HG02610 (cell line): ENCODE measurements at regions not wholly inside any gene's neighbourhood (a gene's known extent, or its start where the extent isn't known, plus 50 kb on each side); places are given as distances from the start of the nearest gene placed in this dataset.

Source experiments
- ATAC-seq: cut with Tn5 transposase; IDR thresholded peaks from one replicate; pipeline ENCODE4 v1.9.1; 2021; ENCODE audit warnings: mild to moderate bottlenecking, moderate library complexity; ENCODE audit not compliant: unreplicated experiment

DNA sequence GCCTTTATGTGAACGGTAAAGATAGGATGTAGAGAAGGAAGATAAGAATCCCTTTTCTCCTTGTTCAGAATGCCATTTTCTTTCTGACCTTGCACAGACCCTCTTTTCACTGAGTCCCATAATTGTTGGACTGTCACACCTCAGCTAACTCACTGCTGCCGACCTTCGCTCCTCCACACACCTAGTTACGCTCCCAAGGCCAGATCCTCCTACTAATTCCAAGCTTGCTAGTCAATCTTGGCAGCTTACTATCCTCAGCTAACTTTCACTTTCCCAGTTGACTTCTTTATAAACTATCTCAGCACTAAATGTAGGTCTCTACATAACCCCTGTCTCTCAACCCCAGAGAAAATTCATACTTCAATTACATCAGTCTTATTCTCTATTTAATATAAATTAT is 471.8 kb upstream of the PRMT6 start:
- no peak for ATAC-seq

DNA sequence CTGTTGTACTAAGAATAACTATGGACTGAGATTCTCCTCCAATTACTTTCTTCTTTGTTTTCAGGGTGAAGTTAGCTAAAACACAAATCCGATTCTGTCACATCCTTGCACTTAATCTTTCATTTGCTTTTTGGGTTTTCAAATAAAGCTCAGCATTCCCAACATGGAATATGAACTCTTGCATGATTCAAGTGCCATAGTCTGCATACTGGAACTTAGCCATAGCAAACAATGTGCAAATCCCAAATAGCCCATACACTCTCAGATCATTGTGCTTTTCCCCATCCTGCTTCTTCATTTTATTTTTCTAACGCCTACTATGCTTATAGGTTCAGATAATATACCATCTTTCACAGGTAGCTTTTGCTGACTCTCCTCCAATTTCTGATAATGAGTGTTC is 455.8 kb upstream of the PRMT6 start:
- ATAC-seq: no peak

DNA sequence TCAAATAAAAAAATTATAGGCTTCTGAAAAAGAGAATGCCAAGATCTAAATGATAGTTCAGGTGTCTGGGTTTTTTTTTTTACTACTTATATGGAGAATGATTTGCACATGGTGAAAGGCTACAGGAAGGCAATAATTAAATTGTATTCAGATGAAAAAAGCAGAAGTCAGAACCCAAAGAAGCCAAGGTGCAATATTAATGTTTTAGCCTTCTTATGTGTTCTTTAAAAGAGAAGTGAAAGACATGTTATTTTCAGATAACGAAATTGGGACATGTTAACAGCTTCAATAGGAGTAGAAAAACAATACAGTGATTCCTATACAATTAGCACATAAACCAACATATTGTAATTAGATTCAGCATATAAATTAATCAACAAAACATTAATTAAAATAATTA is 452.9 kb upstream of the PRMT6 start:
- ATAC-seq: no peak

DNA sequence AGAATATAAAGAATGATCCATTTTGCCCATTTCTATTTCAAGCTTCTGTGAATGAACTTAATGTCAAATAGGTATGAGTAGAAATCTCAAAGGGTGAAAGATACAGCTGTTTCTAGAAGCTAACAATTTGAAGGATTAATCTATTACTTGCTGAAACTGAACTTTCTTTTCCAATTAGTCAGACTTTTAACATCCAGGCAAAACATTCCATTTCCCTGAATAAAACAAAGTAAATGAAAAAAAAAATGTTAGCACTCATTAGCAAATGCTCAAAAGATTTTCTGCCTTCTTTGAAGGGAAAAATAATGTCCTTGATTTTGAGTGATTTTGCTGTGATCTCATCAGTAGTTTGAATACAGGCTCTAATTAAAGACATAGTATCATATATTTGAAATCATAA is 447.6 kb upstream of the PRMT6 start:
- no peak for ATAC-seq

DNA sequence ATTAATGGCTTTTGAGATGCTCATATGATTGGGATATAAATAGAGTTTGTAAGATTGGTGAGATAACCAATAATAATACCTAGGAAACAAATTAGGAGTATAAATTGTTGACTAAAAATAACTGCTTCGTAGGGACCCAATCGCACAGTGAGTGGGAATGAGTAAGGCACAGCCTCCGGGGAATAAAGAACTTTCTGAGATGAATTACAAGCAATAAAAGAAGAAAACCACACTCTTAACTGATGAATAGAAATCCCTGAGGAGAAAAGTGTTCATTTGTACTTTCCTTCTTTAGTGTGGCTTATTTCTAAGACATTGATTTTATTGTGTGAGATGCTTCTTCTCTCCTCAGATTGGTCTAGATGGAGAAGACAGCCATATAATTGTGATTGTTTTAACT is 443.4 kb upstream of the PRMT6 start:
- ATAC-seq: no peak

DNA sequence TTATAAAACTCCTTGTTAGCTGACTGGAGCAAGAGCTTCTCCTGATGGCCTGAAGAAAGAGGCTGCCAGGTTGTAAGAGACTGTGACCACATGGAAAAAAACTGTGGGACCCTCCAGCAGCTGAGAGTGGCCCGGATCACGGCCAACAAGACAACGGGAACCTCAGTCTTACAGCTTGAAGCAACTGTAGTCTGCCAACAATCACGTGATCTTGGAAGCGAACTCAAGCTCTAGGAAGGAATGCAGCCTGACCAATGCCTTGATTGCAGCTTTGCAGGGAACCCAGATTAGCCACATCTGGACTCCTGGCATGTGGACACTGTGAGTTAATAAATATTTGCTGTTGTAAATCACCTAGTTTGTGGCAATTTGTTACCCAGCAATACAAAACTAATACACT is 442.6 kb upstream of the PRMT6 start:
- no peak for ATAC-seq

DNA sequence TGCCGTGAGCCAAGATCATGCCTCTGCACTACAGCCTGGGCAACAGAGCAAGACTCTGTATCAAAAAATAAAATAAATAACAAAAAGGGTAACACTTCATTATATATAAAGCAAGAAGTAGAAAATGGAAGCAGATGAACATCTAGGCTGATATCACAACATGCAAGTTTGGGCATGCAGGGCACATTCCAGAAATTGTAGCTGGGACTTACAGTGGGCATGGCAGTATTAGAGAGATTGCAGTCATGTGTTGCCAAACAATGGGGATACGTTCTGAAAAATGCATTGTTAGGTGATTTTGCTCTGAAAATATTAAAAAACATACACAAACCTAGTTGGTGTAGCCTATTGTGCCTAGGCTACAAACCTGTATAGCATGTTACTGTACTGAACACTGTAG is 441.0 kb upstream of the PRMT6 start:
- no peak for ATAC-seq

DNA sequence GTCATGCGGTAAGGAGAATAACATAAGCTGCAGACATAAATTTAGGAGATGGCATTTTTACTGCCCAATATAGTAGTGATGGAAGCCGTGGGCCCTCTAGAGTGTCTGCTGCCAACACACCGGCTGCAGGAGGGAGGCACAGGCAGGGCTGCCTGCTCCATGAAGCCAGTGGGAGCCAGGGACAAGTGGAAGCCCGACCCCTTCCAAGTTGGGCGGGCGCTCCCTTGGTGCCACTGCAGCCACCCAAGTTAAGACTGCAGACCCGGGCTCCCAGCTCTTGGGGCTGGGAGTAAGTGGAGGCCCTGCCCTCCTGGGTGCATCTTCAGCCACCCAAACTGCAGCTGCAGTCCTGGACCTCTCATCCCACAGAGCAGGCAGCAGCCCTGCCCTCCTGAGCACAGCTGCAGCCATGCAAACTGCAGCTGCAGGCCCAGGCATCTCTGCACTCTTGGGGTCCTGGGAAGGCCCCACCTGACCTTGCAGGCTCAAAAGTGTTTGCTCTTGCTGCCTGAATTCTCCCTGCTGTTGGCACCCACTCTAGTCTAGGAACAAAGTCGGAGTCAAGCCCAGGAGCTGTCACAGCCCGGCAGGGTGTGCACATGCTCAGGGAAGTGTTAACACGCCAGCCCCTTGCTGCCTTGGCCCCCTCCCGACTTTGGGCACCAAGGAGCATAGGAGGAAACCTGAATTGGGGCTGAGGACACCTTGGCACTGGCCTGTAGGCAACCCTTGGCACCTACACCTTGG is 437.2 kb upstream of the PRMT6 start:
- no peak for ATAC-seq

DNA sequence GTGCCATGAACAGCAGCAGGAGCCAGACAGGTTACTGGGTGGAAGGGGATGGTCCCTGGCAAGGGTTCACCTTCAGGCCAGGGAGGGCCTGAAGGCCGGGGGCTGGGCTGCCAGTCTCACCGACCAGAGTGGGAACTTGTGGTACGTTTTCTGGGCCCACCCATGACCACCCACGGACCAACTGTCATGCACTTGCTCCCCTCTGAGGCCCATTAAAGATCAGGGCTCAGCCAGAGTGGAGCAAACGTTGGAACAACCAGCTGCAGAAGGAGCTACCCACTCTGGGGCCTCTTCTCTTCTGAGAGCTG is 436.7 kb upstream of the PRMT6 start:
- no peak for ATAC-seq

DNA sequence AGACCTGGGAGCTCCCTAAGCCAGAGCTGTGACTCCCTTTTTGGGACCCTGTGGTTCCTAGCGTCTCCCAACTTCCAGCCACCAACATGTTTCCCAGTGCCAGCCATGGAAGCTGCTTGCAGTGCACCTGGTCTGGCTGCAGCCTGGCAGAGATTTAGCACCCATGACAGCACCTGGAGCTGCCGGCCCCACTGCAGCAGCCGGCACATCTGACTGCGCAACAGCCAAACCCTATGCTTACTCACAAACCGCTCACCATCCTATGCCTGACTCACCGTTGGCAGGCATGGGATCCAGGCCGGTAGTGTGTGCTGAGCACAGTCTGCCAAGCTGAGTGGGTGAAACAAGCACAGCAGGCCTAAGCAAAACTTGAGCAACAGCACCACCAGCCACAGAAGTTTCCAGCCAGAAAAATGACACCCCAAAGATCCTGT is 435.9 kb upstream of the PRMT6 start:
- ATAC-seq: no peak

DNA sequence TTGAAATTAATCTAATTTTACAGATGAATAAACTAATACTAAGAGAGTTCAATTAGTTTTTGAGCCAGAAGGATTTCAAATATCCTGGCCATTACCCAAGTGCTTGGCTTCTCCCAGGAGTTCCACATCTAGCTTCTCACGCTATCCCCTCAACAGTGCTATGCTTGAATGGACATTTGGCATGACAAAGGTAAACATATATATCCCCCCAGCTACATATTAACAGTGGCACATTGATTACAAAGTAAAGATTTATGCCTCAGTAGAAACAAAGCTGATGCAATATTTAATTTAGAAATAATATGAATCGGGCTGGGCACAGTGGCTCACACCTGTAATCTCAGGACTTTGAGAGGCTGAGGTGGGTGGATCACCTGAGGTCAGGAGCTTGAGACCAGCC is 434.6 kb upstream of the PRMT6 start:
- ATAC-seq: no peak

DNA sequence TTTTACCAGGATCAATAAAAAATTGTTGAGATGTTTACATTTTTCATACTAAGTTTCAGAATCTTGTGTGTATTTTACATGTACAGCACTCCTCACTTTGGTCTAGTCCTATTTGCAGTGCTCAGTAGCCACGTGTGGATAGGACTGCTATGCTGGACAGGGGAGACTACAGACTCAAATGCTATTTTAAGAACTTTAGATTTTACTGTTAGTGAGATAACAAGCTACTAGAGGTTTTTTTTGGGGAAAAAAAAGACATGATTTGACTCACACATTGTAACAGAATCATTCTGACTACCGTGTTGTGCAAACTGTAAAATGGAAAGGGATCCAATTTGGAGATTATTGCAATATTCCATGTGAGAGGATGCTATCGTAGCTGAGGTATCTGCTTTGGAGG is 418.9 kb upstream of the PRMT6 start:
- ATAC-seq: no peak

DNA sequence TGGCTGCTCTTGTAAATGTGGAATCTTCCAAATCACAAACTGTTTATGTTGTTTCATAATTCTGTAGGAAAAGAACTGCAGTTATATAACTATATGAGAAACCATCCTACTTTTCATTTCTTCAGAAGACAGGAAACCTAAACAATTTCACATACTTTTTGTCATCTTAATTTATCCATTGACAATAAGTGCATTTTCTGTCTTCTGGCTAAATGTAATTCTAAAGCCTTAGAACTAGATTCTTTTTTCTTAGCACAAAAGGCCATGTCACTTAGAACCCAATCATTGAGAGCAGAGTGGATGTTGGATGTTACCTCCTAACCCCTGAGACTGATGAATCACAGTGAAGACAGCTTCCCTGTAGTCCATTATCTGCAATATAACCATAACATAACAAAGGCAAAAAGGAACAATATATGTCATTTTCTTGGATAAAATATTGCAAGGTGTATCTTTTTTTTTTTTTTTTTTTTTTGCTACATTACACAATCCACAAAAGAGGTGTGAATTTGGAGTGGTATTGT is 410.2 kb upstream of the PRMT6 start:
- no peak for ATAC-seq

DNA sequence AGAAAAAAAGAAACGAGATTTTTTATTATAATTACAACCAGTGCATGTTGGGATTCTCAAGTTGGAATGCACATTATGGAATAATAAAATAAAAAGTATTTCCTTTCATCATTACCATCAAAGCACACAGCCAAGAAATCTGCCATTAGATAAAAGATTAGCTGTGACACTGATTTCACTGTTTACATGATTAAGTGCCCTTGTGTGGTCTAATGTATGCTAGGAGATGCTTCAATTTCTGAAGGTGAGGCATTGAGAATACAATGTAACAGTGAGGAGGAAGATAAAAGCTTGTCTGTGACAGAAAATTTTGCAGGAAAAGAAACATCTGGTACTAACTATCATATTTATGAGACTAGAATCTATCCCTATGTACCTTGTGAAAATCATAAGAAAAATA is 409.7 kb upstream of the PRMT6 start:
- no peak for ATAC-seq

DNA sequence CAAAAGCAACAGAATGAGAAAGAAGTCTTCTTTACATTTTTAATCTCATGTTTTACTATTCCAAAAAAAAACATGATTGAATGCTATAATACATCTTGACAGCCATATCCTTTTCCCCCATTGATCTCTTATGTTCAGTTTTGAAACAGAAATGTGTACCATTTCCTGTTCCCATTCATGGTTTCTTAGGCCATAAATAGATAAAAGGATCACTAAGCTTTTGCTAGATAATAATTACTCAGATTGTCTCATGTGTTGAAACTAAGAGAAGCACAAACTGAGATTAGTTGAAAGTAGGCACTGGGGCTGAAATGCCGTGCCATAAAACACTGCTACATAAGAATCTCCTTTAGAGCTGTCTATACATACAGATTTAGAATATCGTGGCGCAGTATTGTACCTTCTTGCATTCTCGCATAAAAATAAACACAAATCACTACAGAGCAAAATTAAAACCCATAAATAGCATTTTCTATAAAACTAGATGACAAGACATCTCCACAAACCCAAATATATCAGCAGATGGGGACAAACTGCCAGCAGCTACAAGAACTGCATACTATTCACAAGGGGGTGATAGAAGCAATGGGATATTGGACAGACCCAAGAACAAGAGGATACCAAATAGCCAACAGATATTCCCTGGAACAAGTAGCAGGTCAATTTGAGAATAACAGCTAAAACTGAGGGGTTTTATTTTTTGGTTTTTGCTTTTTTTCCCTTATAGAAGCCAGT is 405.3 kb upstream of the PRMT6 start:
- ATAC-seq: no peak

DNA sequence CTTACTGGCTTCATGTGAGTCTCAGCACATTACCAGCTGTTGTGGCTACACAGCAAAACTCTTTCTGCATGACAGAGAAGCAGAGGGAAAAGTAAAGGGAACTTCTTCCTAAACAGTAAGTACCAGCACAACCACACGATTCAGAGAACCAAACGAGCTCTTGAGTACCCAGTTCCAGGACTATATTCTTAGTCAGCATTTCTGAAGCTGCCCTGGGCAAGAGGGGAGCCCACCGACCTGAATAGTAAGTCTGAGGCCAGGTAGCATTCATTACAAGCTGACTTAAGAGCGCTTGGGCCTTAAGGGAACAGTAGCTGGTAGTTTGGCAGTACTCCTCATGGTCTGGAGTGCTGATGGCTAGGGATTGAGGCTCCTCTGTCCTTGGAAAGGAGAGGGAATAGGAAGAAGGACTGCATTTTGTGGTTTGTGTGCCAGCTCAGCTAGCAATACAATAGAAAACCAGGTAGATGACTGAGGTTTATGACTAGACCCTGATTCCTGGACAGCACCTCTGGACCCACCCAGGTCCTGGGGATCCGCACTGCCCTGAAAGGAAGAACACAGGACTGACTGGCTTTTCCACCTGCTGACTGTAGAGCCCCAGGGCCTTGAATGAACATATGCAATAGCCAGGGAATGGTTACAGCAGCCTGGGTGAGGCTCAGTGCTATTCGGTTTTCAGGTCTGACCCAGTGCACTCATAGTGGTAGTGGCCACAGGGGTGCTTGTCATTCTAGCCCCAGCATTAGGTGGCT is 396.8 kb upstream of the PRMT6 start:
- no peak for ATAC-seq

DNA sequence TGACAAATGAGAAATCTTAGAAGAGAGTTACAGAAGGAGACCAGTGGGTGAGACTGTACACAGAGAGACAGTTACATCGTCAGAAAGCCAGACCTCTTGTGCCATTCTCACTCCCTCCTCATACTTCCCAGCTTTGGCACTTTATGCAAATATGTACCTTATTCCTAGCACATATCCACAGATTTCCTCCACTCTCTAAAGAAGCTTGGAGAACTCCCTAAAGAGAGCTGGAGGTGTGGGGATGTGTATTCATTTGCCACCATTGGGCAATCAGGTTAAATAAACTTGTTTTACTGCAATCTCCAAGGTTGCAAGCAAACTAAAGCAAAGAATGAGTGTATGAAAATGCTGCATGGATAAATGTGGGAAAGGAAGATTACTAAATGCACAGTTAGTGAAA is 380.9 kb upstream of the PRMT6 start:
- ATAC-seq: no peak

DNA sequence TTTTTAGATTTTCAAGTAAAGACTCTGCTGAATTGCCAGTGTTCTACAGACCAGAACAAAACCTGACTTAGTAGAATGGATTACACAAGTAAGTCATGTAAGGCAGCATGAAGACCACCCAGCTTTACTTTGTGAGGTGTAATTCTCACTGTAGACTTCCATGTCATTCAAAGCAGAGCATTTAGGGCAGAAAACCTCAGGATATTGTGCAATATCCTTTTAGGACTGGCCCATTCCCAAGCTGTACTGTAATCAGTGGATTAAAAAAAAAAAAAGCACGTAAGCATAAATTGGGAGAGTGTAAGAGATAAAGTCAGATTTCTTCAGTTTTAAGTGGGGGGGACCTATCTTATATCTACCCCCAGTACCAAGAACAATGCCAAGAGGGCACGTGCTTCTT is 380.5 kb upstream of the PRMT6 start:
- no peak for ATAC-seq

DNA sequence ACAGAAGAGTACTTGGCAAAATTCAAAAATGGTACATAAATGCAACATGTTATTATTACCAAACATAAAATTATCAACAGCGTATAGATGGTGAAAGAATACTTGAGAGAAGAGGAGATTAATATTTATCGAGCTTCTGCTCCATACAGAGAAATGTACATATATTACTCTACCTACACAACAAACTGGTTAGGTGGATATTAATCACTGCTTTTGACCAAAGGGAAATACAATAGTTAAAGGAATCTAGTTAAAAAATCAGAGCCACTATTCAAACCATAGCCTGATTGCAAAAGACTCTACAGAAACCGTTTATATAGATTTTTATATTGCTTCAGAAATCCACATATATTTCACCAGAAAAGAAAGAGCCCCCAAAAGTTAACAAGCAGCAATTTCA is 379.3 kb upstream of the PRMT6 start:
- ATAC-seq: no peak

DNA sequence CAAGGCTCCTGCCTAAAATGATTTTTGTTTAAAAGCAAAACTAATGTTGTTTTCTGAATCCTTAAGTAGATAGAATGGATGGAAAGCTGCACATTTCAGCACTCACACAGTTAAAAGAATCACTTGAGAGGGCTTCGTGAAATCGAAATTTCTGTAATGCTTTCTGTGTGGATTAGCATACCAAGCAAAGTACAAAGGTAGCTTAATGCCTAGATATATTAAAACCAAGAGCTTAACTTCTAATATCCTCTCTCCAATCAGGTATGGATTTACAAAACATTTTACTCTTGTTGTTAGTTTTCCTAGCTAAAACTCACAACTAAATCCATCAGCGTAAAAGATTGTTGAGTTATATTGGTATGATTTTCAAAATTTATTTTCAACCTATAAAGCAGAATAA is 378.8 kb upstream of the PRMT6 start:
- no peak for ATAC-seq

DNA sequence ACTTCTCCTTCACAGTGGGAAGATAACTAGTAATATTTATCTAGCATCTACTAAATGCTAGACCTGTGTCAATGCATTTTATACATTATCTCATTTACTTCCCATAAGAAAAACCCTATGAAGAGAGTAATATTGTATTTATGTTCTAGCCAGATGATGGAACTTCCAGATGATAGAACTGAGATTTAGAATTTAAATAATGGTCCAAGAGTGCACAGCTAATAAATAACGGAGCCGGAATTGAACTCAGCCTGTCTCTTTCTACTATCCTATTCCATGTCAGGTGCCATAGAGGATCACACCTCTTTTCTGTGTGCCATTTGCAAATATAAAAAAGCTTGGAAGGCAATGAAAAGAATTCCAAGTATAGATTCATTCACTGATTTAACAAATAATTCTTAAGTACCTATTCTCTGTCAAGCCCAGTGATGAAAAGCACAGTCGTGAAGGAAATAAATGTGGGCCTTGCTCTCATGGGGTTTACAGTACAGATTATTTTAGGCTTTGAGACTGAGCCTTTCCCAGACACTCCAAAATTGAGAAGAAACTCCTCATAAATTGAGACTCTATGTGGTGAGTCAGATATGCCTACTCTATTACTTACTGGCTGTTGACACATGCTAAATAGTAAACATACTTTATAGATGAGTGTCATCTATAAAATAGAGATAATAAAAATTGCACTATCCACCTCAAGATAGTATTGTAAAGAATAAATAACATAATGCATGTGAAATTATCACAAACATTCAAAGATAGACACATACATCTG is 378.0 kb upstream of the PRMT6 start:
- ATAC-seq: no peak
